Activated naive CD4-positive, alpha-beta T cell treated with anti-CD3 and anti-CD28 coated beads, Interleukin-2, amount 50 U/mL, for 72 hours (primary cell): ENCODE measurements at regions not wholly inside any gene's neighbourhood (a gene's known extent, or its start where the extent isn't known, plus 50 kb on each side); places are given as distances from the start of the nearest gene placed in this dataset.

Source experiments
- ATAC-seq, 2 donors: fragments of 150-1000 bp; cut with Tn5 transposase; 2 replicates each; pipeline ENCODE4 v1.10.0; 2021; ENCODE audit warnings: mild to moderate bottlenecking in 2 of 2, moderate library complexity in 2 of 2
- DNase-seq, 2 donors: peaks; one replicate each; pipeline ENCODE4 v3.0.0; 2021 to 2022; ENCODE audit warnings: low spot score in 2 of 2
- H3K27ac Mint-ChIP-seq, 2 donors: one replicate each; pipeline ENCODE4 v1.8.0; 2022; ENCODE audit warnings: mild to moderate bottlenecking in 2 of 2, mixed read lengths in 2 of 2
- H3K36me3 Mint-ChIP-seq, 2 donors: one replicate each; pipeline ENCODE4 v1.8.0; 2022; ENCODE audit warnings: mixed read lengths in 2 of 2
- H3K9me3 Mint-ChIP-seq, 2 donors: one replicate each; pipeline ENCODE4 v1.8.0; 2022; ENCODE audit warnings: mixed read lengths in 2 of 2

- Mint-ChIP-seq H3K27ac (peak overlapping the region; percentile 3 to 12), H3K9me3 (no peaks in the 10 kb centered on the region), H3K36me3 (no peaks in the 10 kb centered on the region)
- ATAC-seq (no peak), DNase-seq (peak in 1 of 2 donors; percentile 42)
Observed at GRCh38 chr2:239579524-239580198, 178.8 kb upstream of the HDAC4 start.

- Mint-ChIP-seq H3K27ac (no peak overlapping the region), H3K9me3 (no peaks in the 10 kb centered on the region), H3K36me3 (no peaks in the 10 kb centered on the region)
- no peak for ATAC-seq
- DNase-seq: no peak
Observed at GRCh38 chr2:239579081-239579480, 178.3 kb upstream of the HDAC4 start.

GRCh38 chr2:239578381-239578780 is 177.6 kb upstream of the HDAC4 start:
- ATAC-seq (no peak), DNase-seq (no peak)
- Mint-ChIP-seq H3K9me3 (no peaks in the 10 kb centered on the region), H3K27ac (no peak overlapping the region), H3K36me3 (no peaks in the 10 kb centered on the region)

GRCh38 chr2:239577935-239578334 is 177.1 kb upstream of the HDAC4 start:
- H3K27ac Mint-ChIP-seq: no peak overlapping the region
- no peak for DNase-seq
- H3K9me3 Mint-ChIP-seq: no peaks in the 10 kb centered on the region
- H3K36me3 Mint-ChIP-seq: no peaks in the 10 kb centered on the region
- no peak for ATAC-seq

GRCh38 chr2:239576784-239577685 is 176.2 kb upstream of the HDAC4 start:
- DNase-seq (no peak), ATAC-seq (no peak)
- Mint-ChIP-seq H3K9me3 (no peaks in the 10 kb centered on the region), H3K36me3 (no peaks in the 10 kb centered on the region), H3K27ac (no peak overlapping the region)

- no peaks in the 10 kb centered on the region for H3K9me3 Mint-ChIP-seq
- no peak for ATAC-seq
Observed at GRCh38 chr2:239575931-239576445, 175.2 kb upstream of the HDAC4 start.

GRCh38 chr2:239574434-239575156 is 173.8 kb upstream of the HDAC4 start:
- Mint-ChIP-seq H3K36me3 (no peaks in the 10 kb centered on the region), H3K27ac (no peak overlapping the region), H3K9me3 (no peaks in the 10 kb centered on the region)
- DNase-seq (no peak), ATAC-seq (no peak)

More at GRCh38 chr2:239575931-239576445, 175.2 kb upstream of the HDAC4 start:
- H3K27ac Mint-ChIP-seq: no peak overlapping the region
- no peaks in the 10 kb centered on the region for H3K36me3 Mint-ChIP-seq
- DNase-seq: no peak

GRCh38 chr2:239574054-239574433 is 173.2 kb upstream of the HDAC4 start:
- no peak overlapping the region for H3K27ac Mint-ChIP-seq
- no peaks in the 10 kb centered on the region for H3K36me3 Mint-ChIP-seq
- DNase-seq: no peak
- no peak for ATAC-seq
- H3K9me3 Mint-ChIP-seq: no peaks in the 10 kb centered on the region

GRCh38 chr2:239570971-239571520 is 170.2 kb upstream of the HDAC4 start:
- Mint-ChIP-seq H3K9me3 (no peaks in the 10 kb centered on the region), H3K36me3 (no peaks in the 10 kb centered on the region), H3K27ac (no peak overlapping the region)
- DNase-seq (peak in 1 of 2 donors; percentile 7), ATAC-seq (no peak)

- ATAC-seq (no peak), DNase-seq (peak in 1 of 2 donors; percentile 49)
- peak overlapping the region; percentile 60 to 79 for H3K27ac Mint-ChIP-seq
- no peaks in the 10 kb centered on the region for H3K9me3 Mint-ChIP-seq
- no peaks in the 10 kb centered on the region for H3K36me3 Mint-ChIP-seq
Observed at GRCh38 chr2:239570216-239570925, 169.6 kb upstream of the HDAC4 start.

- no peaks in the 10 kb centered on the region for H3K9me3 Mint-ChIP-seq
- no peaks in the 10 kb centered on the region for H3K36me3 Mint-ChIP-seq
- ATAC-seq (peak; percentile 43 to 58), DNase-seq (peak in 1 of 2 donors; percentile 52)
- H3K27ac Mint-ChIP-seq: peak overlapping the region in 1 of 2 donors; percentile 60
Observed at GRCh38 chr2:239569401-239570090, 168.7 kb upstream of the HDAC4 start.

- ATAC-seq: no peak
Observed at GRCh38 chr2:239568601-239569000, 167.8 kb upstream of the HDAC4 start.

GRCh38 chr2:239567786-239568185 is 167.0 kb upstream of the HDAC4 start:
- no peaks in the 10 kb centered on the region for H3K36me3 Mint-ChIP-seq
- DNase-seq (peak in 1 of 2 donors; percentile 9), ATAC-seq (no peak)
- H3K9me3 Mint-ChIP-seq: no peaks in the 10 kb centered on the region
- no peak overlapping the region for H3K27ac Mint-ChIP-seq

More at GRCh38 chr2:239568601-239569000, 167.8 kb upstream of the HDAC4 start:
- Mint-ChIP-seq H3K36me3 (no peaks in the 10 kb centered on the region), H3K27ac (no peak overlapping the region), H3K9me3 (no peaks in the 10 kb centered on the region)
- no peak for DNase-seq

GRCh38 chr2:239566995-239567568 is 166.3 kb upstream of the HDAC4 start:
- ATAC-seq (no peak), DNase-seq (peak in 1 of 2 donors; percentile 14)
- Mint-ChIP-seq H3K27ac (no peak overlapping the region), H3K36me3 (no peaks in the 10 kb centered on the region), H3K9me3 (no peaks in the 10 kb centered on the region)
